ENCODE measurements at regions not wholly inside any gene's neighbourhood (a gene's known extent, or its start where the extent isn't known, plus 50 kb on each side); places are given as distances from the start of the nearest gene placed in this dataset.

DNA sequence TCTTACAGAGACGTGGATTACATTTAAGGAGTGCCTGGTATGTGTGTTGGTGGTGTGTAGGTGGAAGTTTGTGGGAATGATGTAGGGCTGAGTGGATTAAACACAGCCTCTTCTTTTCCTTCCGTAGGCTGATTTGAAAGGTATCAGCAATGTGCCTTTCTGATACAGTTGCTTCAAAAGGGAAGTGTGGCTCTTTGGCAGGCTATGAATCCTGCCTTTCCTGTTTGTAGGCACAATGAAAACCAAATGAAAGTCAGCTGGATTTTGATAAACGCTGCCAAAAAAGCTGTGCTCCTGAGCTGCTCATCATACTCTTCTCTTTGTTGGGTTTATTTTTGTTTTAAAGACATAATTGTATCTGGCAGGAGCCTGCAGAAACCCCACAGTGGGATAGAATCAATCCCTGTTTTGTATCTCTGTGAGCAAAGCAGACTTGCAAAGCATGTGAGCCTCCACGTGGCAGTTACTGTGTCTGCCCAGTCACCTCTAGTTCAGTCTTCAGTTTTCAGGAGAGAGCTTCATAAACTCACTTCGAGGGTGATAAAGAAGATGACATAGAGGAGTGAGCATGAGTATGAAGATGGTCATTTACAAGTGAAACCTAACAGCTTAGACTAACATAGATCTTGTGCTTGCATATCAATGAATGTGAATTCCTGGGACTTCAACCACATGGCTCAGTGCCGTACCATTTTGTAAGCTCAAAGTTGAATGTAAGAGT, 655.7 kb upstream of the KIRREL3 start:
- no peaks in the 10 kb centered on the region for H3K4me1 Mint-ChIP-seq (ENCODE audit: low read depth, unreplicated experiment)
- no peak for DNase-seq
- H3K9me3 Mint-ChIP-seq (ENCODE audit: unreplicated experiment), result no peaks in the 10 kb centered on the region
- no peaks in the 10 kb centered on the region for H3K27me3 Mint-ChIP-seq (ENCODE audit: unreplicated experiment)
- no peaks in the 10 kb centered on the region for H3K36me3 Mint-ChIP-seq (ENCODE audit: unreplicated experiment)
- H3K27ac Mint-ChIP-seq (ENCODE audit: unreplicated experiment), result no peak overlapping the region
- no peak overlapping the region for H3K4me3 Mint-ChIP-seq (ENCODE audit: unreplicated experiment)
- TF ChIP-seq, protein P1, sequence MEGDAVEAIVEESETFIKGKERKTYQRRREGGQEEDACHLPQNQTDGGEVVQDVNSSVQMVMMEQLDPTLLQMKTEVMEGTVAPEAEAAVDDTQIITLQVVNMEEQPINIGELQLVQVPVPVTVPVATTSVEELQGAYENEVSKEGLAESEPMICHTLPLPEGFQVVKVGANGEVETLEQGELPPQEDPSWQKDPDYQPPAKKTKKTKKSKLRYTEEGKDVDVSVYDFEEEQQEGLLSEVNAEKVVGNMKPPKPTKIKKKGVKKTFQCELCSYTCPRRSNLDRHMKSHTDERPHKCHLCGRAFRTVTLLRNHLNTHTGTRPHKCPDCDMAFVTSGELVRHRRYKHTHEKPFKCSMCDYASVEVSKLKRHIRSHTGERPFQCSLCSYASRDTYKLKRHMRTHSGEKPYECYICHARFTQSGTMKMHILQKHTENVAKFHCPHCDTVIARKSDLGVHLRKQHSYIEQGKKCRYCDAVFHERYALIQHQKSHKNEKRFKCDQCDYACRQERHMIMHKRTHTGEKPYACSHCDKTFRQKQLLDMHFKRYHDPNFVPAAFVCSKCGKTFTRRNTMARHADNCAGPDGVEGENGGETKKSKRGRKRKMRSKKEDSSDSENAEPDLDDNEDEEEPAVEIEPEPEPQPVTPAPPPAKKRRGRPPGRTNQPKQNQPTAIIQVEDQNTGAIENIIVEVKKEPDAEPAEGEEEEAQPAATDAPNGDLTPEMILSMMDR (IDR thresholded peaks at IDR 0.05; ENCODE audit: partially characterized antibody, unreplicated experiment), result no peak

GRCh38 chr11:127653076-127653475, 652.5 kb upstream of the KIRREL3 start:
- DNase-seq, result no peak
- H3K27me3 Mint-ChIP-seq (ENCODE audit: unreplicated experiment), result no peaks in the 10 kb centered on the region
- H3K4me1 Mint-ChIP-seq (ENCODE audit: low read depth, unreplicated experiment), result no peaks in the 10 kb centered on the region
- no peak overlapping the region for H3K27ac Mint-ChIP-seq (ENCODE audit: unreplicated experiment)
- TF ChIP-seq, protein P1 (IDR thresholded peaks at IDR 0.05; ENCODE audit: partially characterized antibody, unreplicated experiment), result no peak
- no peak overlapping the region for H3K4me3 Mint-ChIP-seq (ENCODE audit: unreplicated experiment)
- no peaks in the 10 kb centered on the region for H3K36me3 Mint-ChIP-seq (ENCODE audit: unreplicated experiment)
- no peaks in the 10 kb centered on the region for H3K9me3 Mint-ChIP-seq (ENCODE audit: unreplicated experiment)

DNA sequence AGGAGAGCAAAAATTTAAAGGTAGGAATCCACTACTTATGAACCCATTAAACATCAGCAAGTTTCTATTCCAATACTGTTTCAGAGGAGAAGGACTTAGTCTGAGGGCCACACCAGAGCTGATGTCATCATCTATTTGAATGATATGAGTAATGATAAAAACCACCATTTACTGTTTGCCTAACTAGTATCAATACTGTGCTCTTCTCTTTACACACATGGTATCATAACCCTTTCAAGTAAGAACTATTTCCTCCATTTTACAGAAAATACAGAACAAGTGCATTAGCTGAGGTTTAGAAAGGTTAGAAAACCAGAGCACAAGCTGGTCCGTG, 651.3 kb upstream of the KIRREL3 start:
- no peaks in the 10 kb centered on the region for H3K9me3 Mint-ChIP-seq (ENCODE audit: unreplicated experiment)
- H3K4me1 Mint-ChIP-seq (ENCODE audit: low read depth, unreplicated experiment), result no peaks in the 10 kb centered on the region
- TF ChIP-seq, protein P1 (IDR thresholded peaks at IDR 0.05; ENCODE audit: partially characterized antibody, unreplicated experiment), result no peak
- no peaks in the 10 kb centered on the region for H3K36me3 Mint-ChIP-seq (ENCODE audit: unreplicated experiment)
- H3K27ac Mint-ChIP-seq (ENCODE audit: unreplicated experiment), result no peak overlapping the region
- no peak overlapping the region for H3K4me3 Mint-ChIP-seq (ENCODE audit: unreplicated experiment)
- H3K27me3 Mint-ChIP-seq (ENCODE audit: unreplicated experiment), result no peaks in the 10 kb centered on the region
- no peak for DNase-seq

DNA sequence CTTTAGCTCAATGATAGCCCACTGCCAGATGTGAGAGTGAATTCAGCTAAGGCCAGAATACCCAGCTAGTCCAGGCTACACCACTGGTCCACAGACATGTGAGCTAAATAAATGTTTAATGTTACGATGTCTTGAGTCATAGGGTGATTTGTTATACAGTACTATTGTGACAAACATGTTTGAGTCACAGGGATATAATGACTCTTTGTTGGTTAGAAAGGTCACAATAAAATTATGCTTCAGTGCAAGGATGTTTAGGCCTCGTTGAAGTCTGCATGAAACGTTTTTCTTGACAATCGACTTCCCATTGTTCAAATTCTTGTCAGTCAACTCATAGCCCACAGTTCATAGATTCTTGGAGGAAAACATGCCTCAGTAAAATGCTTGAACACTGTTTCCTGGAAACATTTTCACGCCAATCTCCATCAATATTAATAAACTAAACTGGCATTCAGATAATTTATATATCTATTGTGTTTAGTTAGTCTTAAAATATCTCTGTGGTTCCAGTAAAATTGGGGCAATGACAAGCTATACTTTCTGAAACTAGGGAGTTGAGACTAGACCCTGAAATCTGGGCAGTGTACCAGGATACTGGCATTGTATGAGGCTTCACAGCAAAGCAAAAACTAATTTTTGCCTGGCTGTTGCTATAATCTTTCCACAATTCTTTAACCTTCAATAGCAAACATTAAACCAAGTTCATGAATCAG, 650.8 kb upstream of the KIRREL3 start:
- H3K27ac Mint-ChIP-seq (ENCODE audit: unreplicated experiment), result no peak overlapping the region
- no peaks in the 10 kb centered on the region for H3K36me3 Mint-ChIP-seq (ENCODE audit: unreplicated experiment)
- H3K27me3 Mint-ChIP-seq (ENCODE audit: unreplicated experiment), result no peaks in the 10 kb centered on the region
- H3K4me3 Mint-ChIP-seq (ENCODE audit: unreplicated experiment), result no peak overlapping the region
- DNase-seq, result no peak
- no peaks in the 10 kb centered on the region for H3K9me3 Mint-ChIP-seq (ENCODE audit: unreplicated experiment)
- TF ChIP-seq, protein P1 (IDR thresholded peaks at IDR 0.05; ENCODE audit: partially characterized antibody, unreplicated experiment), result no peak
- no peaks in the 10 kb centered on the region for H3K4me1 Mint-ChIP-seq (ENCODE audit: low read depth, unreplicated experiment)

DNA sequence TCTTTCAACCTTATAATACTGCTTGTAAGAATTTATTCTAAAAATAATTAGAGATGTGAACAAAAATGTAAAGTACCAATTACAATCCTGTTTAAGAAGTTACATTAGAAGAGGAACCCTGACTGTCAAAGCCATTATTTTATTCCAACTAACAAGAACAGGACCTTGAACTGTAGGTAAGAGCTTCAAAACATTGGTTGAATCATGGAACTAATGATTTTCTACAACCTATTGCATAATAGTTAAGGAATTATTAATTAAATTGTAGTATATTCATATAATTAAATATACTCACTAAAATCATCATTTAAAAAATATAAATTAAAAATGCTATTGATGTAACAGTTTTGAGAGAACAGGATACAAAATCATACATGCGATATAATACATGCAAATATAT, 649.4 kb upstream of the KIRREL3 start:
- no peak overlapping the region for H3K4me3 Mint-ChIP-seq (ENCODE audit: unreplicated experiment)
- H3K27ac Mint-ChIP-seq (ENCODE audit: unreplicated experiment), result no peak overlapping the region
- H3K27me3 Mint-ChIP-seq (ENCODE audit: unreplicated experiment), result no peaks in the 10 kb centered on the region
- TF ChIP-seq, protein P1 (IDR thresholded peaks at IDR 0.05; ENCODE audit: partially characterized antibody, unreplicated experiment), result no peak
- DNase-seq, result no peak
- no peaks in the 10 kb centered on the region for H3K9me3 Mint-ChIP-seq (ENCODE audit: unreplicated experiment)
- H3K4me1 Mint-ChIP-seq (ENCODE audit: low read depth, unreplicated experiment), result no peaks in the 10 kb centered on the region
- H3K36me3 Mint-ChIP-seq (ENCODE audit: unreplicated experiment), result no peaks in the 10 kb centered on the region
